ENCODE measurements at regions not wholly inside any gene's neighbourhood (a gene's known extent, or its start where the extent isn't known, plus 50 kb on each side); places are given as distances from the start of the nearest gene placed in this dataset.

DNA sequence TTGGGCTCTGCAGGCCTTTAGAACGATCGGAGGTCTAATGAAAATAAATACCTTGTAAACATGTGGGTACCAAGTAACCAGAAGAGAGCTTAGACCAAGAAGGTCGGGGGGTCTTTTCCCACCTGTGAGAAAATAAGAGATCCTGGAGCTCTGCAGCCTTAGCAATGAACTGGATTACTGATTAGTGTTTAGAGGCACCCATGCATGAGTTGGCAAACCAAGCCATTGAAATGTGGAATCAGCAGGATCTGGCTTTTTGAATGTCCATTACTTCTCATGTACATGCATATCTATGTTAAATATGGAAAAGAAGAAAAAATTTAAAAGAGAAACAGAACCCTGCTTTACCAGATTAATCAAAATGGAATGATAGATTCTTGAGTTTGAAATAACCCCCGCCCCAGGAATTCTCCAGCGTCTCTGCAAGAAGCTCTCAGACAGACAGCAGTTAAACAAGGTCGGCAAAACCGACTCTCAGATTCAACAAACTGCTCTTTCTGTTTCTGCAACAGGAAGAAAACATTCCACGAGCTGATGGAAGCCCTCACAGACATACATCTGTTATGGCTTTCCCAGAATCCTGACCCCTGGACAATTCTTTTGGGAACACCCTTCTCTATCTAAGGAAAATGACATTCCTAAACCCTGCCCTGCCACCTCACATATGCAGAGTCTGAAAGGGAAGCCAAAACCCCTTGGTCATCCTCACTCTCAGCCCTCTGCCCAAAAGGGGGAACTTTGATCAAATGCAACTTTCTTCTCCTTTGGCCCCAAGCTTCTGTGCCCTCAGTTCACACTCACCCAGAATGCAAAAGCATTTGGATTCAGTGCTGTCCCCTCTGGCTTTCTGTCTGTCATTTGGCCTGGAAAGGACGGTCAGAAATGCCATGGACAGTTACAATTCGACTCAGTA lies 78.7 kb upstream of the EN2 start:
- no peak for DNase-seq (ENCODE audit: low spot score)
- no peak for TF ChIP-seq CTCF (IDR thresholded peaks at IDR 0.05; ENCODE audit: extremely low read depth, missing control alignments)

GRCh38 chr7:155380221-155380861 lies 77.6 kb upstream of the EN2 start:
- peak; percentile 49 for TF ChIP-seq CTCF (IDR thresholded peaks at IDR 0.05; ENCODE audit: extremely low read depth, missing control alignments)
- DNase-seq (ENCODE audit: low spot score): peak; percentile 92

GRCh38 chr7:155380976-155381851 lies 76.7 kb upstream of the EN2 start:
- no peak for DNase-seq (ENCODE audit: low spot score)
- no peak for TF ChIP-seq CTCF (IDR thresholded peaks at IDR 0.05; ENCODE audit: extremely low read depth, missing control alignments)

GRCh38 chr7:155381852-155382801 lies 75.8 kb upstream of the EN2 start:
- DNase-seq (ENCODE audit: low spot score): no peak
- no peak for TF ChIP-seq CTCF (IDR thresholded peaks at IDR 0.05; ENCODE audit: extremely low read depth, missing control alignments)

DNA sequence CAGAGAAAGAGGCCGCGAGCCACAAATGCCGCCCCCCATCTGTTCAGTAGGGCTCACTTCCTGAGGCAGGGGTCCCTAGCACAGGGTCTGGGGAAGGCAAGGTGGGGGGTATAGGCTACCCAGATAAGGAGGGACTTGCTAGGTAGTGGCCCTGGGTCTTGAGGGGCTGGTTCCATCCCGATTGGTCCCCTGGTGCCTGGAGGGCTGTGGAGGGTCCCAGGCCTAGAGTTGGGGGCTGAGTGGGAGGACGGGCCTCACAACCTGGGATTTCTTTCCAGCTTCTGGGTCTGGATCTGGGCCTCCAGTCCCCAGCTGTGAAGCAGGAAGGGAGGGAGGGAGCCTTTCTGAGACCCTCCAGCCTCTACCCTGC lies 75.1 kb upstream of the EN2 start:
- TF ChIP-seq CTCF (IDR thresholded peaks at IDR 0.05; ENCODE audit: extremely low read depth, missing control alignments): no peak
- DNase-seq (ENCODE audit: low spot score): no peak

DNA sequence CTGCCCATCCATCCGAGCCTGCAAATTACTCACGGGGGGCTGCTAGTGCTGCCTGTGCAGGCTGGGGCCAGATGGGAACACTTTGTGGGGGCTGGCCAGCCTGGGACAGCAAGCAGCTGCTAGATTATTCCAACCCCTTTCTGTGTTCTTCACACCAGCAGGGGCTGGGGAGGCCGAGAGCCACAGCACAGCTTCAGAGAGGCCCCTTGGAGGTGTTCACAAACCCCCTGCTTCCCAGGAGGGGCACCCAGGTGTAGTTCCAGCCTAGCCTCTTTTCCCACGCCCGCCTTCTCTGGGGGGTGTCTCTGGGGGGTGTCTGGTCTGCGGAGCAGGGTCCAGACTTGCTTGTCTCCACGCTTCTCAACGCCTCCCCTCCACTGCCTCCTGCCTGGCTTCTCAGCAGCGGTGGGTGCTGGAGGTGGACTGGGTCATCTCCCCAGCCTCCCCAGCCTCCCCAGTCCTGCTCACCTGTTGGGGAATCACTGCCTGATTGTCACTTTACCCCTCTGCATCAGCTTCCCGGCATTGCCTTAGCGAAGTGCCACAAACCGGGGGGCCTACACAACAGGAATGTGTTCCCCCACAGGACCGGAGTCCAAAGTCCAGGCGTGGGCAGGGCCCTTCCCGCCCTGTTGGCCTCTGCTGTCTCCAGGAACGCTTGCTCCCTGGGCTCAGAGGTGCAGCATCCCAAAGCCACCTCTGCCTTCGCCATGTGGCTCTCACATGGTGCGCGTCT lies 74.0 kb upstream of the EN2 start:
- no peak for DNase-seq (ENCODE audit: low spot score)
- TF ChIP-seq CTCF (IDR thresholded peaks at IDR 0.05; ENCODE audit: extremely low read depth, missing control alignments): no peak

Measured in GM20000 (cell line).